ENCODE measurements at regions not wholly inside any gene's neighbourhood (a gene's known extent, or its start where the extent isn't known, plus 50 kb on each side); places are given as distances from the start of the nearest gene placed in this dataset.

DNA sequence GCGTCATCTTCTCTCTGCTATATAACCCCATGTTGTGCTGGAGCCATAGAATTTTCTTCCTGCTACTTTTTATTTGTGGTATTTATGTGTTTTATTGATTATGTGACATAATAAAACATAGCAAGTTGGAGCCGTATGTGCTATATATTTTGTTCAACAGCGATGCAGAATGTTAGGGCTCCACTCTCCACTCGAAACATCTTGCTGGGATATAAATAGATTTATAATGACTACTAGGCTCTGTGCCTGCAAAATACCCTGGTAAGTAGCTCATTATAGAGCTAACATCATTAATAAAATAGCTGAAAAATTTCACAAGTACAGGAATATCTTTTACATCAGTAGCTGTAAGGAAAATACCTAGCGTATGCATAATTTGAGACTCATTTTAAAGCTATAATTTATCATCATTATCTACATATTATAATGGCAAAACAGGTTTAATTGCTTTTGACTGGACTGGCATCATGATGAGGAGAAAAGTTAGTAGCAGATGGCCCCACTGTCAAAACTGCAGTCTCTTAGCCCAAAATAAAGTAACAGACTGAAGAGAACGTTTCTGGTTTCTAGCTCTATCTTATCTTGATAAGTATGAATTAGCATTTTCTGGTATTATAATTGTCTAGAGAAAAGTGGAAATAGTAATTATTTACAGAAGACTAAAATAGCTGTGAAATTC lies 263.0 kb downstream of the NEDD1 start:
- WGBS (ENCODE audit: low lambda C conversion rate), result 10% methylated on average over 6 of the region's 6 CpGs
- Histone ChIP-seq H3K79me2 (ENCODE audit: insufficient read depth) (no peaks in the 10 kb centered on the region), H2AFZ (ENCODE audit: low read depth) (no peak overlapping the region), H3K27ac (ENCODE audit: low read depth in 2 of 2, low read length in 1 of 2) (peak overlapping the region in 1 of 2 experiments; percentile 22; a peak in 1 of 4 replicates), H3K36me3 (replicated peaks in 1 of 2; ENCODE audit: control insufficient read depth in 1 of 2, insufficient read depth in 2 of 2, low read length in 1 of 2) (no peaks in the 10 kb centered on the region), H3K9me3 (no peaks in the 10 kb centered on the region), H3K4me2 (no peak overlapping the region), H3K4me1 (ENCODE audit: control insufficient read depth in 1 of 2, insufficient read depth in 2 of 2, low read depth in 1 of 2, low read length in 1 of 2) (no peaks in the 10 kb centered on the region; a peak in 1 of 4 replicates), H3K4me3 (ENCODE audit: low read depth in 2 of 2, low read length in 1 of 2) (no peak overlapping the region), H3F3A (replicated peaks; ENCODE audit: insufficient read depth) (no peaks in the 10 kb centered on the region), H4K20me1 (ENCODE audit: insufficient read depth) (no peaks in the 10 kb centered on the region), H3K9ac (no peak overlapping the region), H3K27me3 (ENCODE audit: insufficient read depth) (no peaks in the 10 kb centered on the region), H3K9me2 (no peaks in the 10 kb centered on the region)
- POLR2A ChIA-PET, result interaction anchor here (0.5 to 0.7 kb wide), 2 partner anchors 174 to 792 kb away, joined by 3 read pairs; no protein-coding TSS in a partner anchor
- CTCF ChIA-PET, result interaction anchor here (1.5 to 1.6 kb wide), 2 partner anchors 20 to 21 kb away, joined by 3 to 6 read pairs; no protein-coding TSS in a partner anchor
- peak; percentile 10; the same call in 1 of the 2 replicates for TF ChIP-seq GATA2 (CRISPR knock-in tag; IDR thresholded peaks at IDR 0.05)
- no peak for TF ChIP-seq TEAD4 (IDR thresholded peaks at IDR 0.05; ENCODE audit: borderline replicate concordance, insufficient read depth)
- no peak for TF ChIP-seq NFIC (IDR thresholded peaks at IDR 0.05; ENCODE audit: borderline replicate concordance)
- no peak for TF ChIP-seq ZBTB33 (IDR thresholded peaks at IDR 0.05; ENCODE audit: borderline replicate concordance, low read depth)
- no peak for TF ChIP-seq CHD2 (IDR thresholded peaks at IDR 0.05; ENCODE audit: low read length, partially characterized antibody)
- TF ChIP-seq RCOR1 (IDR thresholded peaks at IDR 0.05; ENCODE audit: low read length), result 0 out of 2 replicates have a peak, but pooled peaks have one; percentile 14
- no peak for TF ChIP-seq MAX (IDR thresholded peaks at IDR 0.05; ENCODE audit: low read depth)
- peak in 1 of 2 experiments; percentile 39; a peak in 1 of 4 replicates for TF ChIP-seq EP300 (IDR thresholded peaks at IDR 0.05; ENCODE audit: borderline replicate concordance in 1 of 2, low read depth in 1 of 2, low read length in 1 of 2)
- no peak for TF ChIP-seq IRF3 (IDR thresholded peaks at IDR 0.05; ENCODE audit: low read depth, low read length)
- TF ChIP-seq ELF1 (IDR thresholded peaks at IDR 0.05), result no peak
- no peak for TF ChIP-seq NRF1 (IDR thresholded peaks at IDR 0.05; ENCODE audit: low read depth, low read length)
- DNase-seq, result peak; percentile 31

DNA sequence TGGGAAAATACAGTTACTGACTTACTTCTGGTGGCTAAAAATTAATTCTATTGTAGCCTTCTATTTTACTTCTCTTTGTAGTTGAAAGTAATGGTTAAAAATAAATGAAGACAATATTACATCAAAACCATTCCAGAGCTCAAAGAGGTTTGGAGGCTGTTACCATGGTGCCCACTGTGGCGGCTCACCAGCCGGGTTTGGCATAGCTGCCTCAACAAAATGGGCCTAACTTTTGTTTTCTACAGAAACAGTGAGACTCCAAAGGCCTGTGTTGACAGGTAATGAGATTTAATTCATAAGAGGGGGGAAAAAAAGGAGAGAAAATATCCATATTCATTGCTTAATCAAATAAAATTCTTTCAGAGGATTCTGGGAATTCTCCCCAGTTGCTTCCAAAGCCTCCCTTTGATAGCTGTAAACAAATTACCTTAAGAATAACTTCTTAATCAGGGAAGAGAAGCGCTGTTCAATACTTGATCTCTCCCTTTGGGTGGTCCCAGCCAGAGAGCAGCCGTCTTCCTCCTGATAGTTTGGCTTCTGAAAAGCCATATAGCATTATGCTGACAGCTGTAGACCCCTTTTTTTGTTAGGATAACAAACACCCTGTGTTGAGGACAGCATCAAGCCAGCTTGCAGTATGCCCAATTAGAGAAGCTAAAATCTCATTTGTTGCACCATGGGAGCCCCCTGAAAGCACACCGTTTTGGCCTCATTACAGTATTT lies 266.8 kb downstream of the NEDD1 start:
- no peaks in the 10 kb centered on the region for H3K27me3 ChIP-seq (ENCODE audit: insufficient read depth)
- H3K9ac ChIP-seq, result no peak overlapping the region
- H3K4me1 ChIP-seq (ENCODE audit: control insufficient read depth in 1 of 2, insufficient read depth in 2 of 2, low read depth in 1 of 2, low read length in 1 of 2), result no peaks in the 10 kb centered on the region; a peak in 1 of 4 replicates
- no peak overlapping the region for H3K4me2 ChIP-seq
- H4K20me1 ChIP-seq (ENCODE audit: insufficient read depth), result no peaks in the 10 kb centered on the region
- no peak for DNase-seq
- no peaks in the 10 kb centered on the region for H3K79me2 ChIP-seq (ENCODE audit: insufficient read depth)
- H3K27ac ChIP-seq (ENCODE audit: low read depth in 2 of 2, low read length in 1 of 2), result no peak overlapping the region
- CTCF ChIA-PET, result interaction anchor here (1.1 kb wide), 1 partner anchor 25 kb away, joined by 3 read pairs; no protein-coding TSS in a partner anchor
- H3F3A ChIP-seq (replicated peaks; ENCODE audit: insufficient read depth), result no peaks in the 10 kb centered on the region
- H3K9me3 ChIP-seq, result no peaks in the 10 kb centered on the region
- TF ChIP-seq EP300 (IDR thresholded peaks at IDR 0.05; ENCODE audit: borderline replicate concordance in 1 of 2, low read depth in 1 of 2, low read length in 1 of 2), result no peak
- no peak for TF ChIP-seq ZBTB33 (IDR thresholded peaks at IDR 0.05; ENCODE audit: borderline replicate concordance, low read depth)
- no peak for TF ChIP-seq RAD21 (IDR thresholded peaks at IDR 0.05; ENCODE audit: low read length)
- TF ChIP-seq FOSL2 (IDR thresholded peaks at IDR 0.05; ENCODE audit: borderline replicate concordance, low read depth), result no peak
- no peak for TF ChIP-seq YY1 (IDR thresholded peaks at IDR 0.05; ENCODE audit: low read depth)
- WGBS (ENCODE audit: low lambda C conversion rate), result 21% methylated on average over 5 of the region's 5 CpGs
- H3K36me3 ChIP-seq (replicated peaks in 1 of 2; ENCODE audit: control insufficient read depth in 1 of 2, insufficient read depth in 2 of 2, low read length in 1 of 2), result no peaks in the 10 kb centered on the region
- H2AFZ ChIP-seq (ENCODE audit: low read depth), result no peak overlapping the region
- H3K4me3 ChIP-seq (ENCODE audit: low read depth in 2 of 2, low read length in 1 of 2), result no peak overlapping the region
- POLR2A ChIA-PET, result no interaction called here
- no peaks in the 10 kb centered on the region for H3K9me2 ChIP-seq
